ENCODE measurements at regions not wholly inside any gene's neighbourhood (a gene's known extent, or its start where the extent isn't known, plus 50 kb on each side); places are given as distances from the start of the nearest gene placed in this dataset.
"Not testable (repeated sequence)": the region's sequence is repeated elsewhere in the genome, so short reads cannot be mapped to it uniquely, and the experiment has no call there.

- FAIRE-seq (no peak), DNase-seq (ENCODE audit: low read depth in 1 of 2, low spot score in 1 of 2) (no peak), ATAC-seq (no peak)
- TF ChIP-seq NFE2L2 (conservative IDR thresholded peaks at IDR 0.05; ENCODE audit: low read length) (no peak), MAFK (IDR thresholded peaks at IDR 0.05; ENCODE audit: partially characterized antibody) (no peak), JUNB (IDR thresholded peaks at IDR 0.05) (no peak), POLR2AphosphoS2 (conservative IDR thresholded peaks at IDR 0.05; ENCODE audit: low read length) (no peak), MYC (IDR thresholded peaks at IDR 0.05; ENCODE audit: borderline replicate concordance, low read length) (no peak), EHF (CRISPR knock-in tag; IDR thresholded peaks at IDR 0.05) (no peak), CHD4 (IDR thresholded peaks at IDR 0.05; ENCODE audit: borderline replicate concordance) (no peak), KDM5A (IDR thresholded peaks at IDR 0.05) (no peak), RNF2 (IDR thresholded peaks at IDR 0.05; ENCODE audit: borderline replicate concordance, low read depth) (no peak), RAD21 (conservative IDR thresholded peaks at IDR 0.05 in 1 of 2, IDR thresholded peaks at IDR 0.05 in 1 of 2) (no peak)
- ChIA-PET CTCF (interaction anchor here (0.6 to 2.7 kb wide), 5 partner anchors 12 to 169 kb away, joined by 3 to 11 read pairs (median 5); no protein-coding TSS in a partner anchor), POLR2A (no interaction called here)
- Histone ChIP-seq H3K4me3 (no peak overlapping the region), H3K4me1 (no peaks in the 10 kb centered on the region), H3K9me3 (no peaks in the 10 kb centered on the region), H3K27ac (no peak overlapping the region), H3K4me2 (no peak overlapping the region)
- 56% methylated on average over 4 of the region's 4 CpGs for WGBS (ENCODE audit: missing lambda C conversion rate)
Measured at GRCh38 chr5:135167634-135168033, 133.6 kb upstream of the PITX1 start.

- H3K4me1 ChIP-seq; DNase-seq (ENCODE audit: low read depth in 1 of 2, low spot score in 1 of 2); POLR2A ChIA-PET; H3K9me3 ChIP-seq; H3K27ac ChIP-seq; H3K4me2 ChIP-seq; H3K4me3 ChIP-seq; ATAC-seq; FAIRE-seq: not testable (repeated sequence)
- WGBS (ENCODE audit: missing lambda C conversion rate): 61% methylated on average over 4 of the region's 4 CpGs
- CTCF ChIA-PET: interaction anchor here (0.6 kb wide), 1 partner anchor 102 kb away, joined by 3 read pairs; no protein-coding TSS in a partner anchor
Measured at GRCh38 chr5:135164873-135165614, 131.0 kb upstream of the PITX1 start.

DNA sequence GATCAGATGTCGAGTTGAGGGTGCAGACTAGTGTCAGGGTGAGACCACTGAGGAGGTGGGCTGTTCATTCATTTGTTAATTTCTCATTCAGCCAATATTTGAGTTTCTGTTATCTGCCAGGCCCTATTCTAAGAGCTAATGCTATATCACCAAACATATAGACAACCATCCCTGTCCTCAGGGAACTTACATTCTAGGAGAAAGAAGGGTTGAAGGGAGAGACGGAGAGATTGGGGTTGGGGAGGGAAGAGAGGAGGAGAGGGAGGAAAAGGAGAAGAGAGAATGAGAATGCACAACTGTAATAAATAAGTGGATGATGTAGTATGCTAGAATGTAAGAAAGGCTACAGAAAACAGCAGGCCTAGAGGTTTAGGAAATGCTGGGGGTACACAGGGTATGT lies 129.9 kb upstream of the PITX1 start:
- POLR2A ChIA-PET: no interaction called here
- Histone ChIP-seq H3K4me2 (no peak overlapping the region), H3K4me1 (no peaks in the 10 kb centered on the region), H3K9me3 (peaks cover 15% of the 10 kb centered on the region), H3K4me3 (no peak overlapping the region), H3K27ac (no peak overlapping the region)
- WGBS (ENCODE audit: missing lambda C conversion rate): 68% methylated on average over 2 of the region's 2 CpGs
- TF ChIP-seq NR3C1 (IDR thresholded peaks at IDR 0.05) (no peak), RFX5 (IDR thresholded peaks at IDR 0.05) (no peak), SMC3 (IDR thresholded peaks at IDR 0.05) (no peak), EHMT2 (IDR thresholded peaks at IDR 0.05; ENCODE audit: low read depth) (no peak), CEBPB (IDR thresholded peaks at IDR 0.05) (no peak), RARB (CRISPR knock-in tag; IDR thresholded peaks at IDR 0.05) (no peak), TFCP2L1 (CRISPR knock-in tag; IDR thresholded peaks at IDR 0.05) (no peak), TP53 (CRISPR knock-in tag; IDR thresholded peaks at IDR 0.05) (no peak), MAFK (IDR thresholded peaks at IDR 0.05; ENCODE audit: partially characterized antibody) (no peak), ZNF302 (CRISPR knock-in tag; IDR thresholded peaks at IDR 0.05) (no peak), RAD21 (conservative IDR thresholded peaks at IDR 0.05 in 1 of 2, IDR thresholded peaks at IDR 0.05 in 1 of 2) (no peak), CHD2 (IDR thresholded peaks at IDR 0.05; ENCODE audit: low read length, partially characterized antibody) (no peak), JUNB (IDR thresholded peaks at IDR 0.05) (no peak), USF2 (IDR thresholded peaks at IDR 0.05) (no peak), RCOR1 (IDR thresholded peaks at IDR 0.05; ENCODE audit: low read depth, low read length) (no peak), NPAS2 (CRISPR knock-in tag; IDR thresholded peaks at IDR 0.05; ENCODE audit: borderline replicate concordance) (no peak), HDAC2 (IDR thresholded peaks at IDR 0.05) (no peak), KDM5A (IDR thresholded peaks at IDR 0.05) (no peak)
- TF ChIP-seq, protein P1, sequence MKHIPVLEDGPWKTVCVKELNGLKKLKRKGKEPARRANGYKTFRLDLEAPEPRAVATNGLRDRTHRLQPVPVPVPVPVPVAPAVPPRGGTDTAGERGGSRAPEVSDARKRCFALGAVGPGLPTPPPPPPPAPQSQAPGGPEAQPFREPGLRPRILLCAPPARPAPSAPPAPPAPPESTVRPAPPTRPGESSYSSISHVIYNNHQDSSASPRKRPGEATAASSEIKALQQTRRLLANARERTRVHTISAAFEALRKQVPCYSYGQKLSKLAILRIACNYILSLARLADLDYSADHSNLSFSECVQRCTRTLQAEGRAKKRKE (CRISPR knock-in tag; IDR thresholded peaks at IDR 0.05; ENCODE audit: low read depth): no peak
- CTCF ChIA-PET: interaction anchor here (1.0 to 1.2 kb wide), 2 partner anchors 9 to 293 kb away, joined by 3 read pairs; no protein-coding TSS in a partner anchor
- ATAC-seq (no peak), DNase-seq (ENCODE audit: low read depth in 1 of 2, low spot score in 1 of 2) (no peak), FAIRE-seq (no peak)

Data from A549 (cell line).